AG20443 (cell line): ENCODE measurements at regions not wholly inside any gene's neighbourhood (a gene's known extent, or its start where the extent isn't known, plus 50 kb on each side); places are given as distances from the start of the nearest gene placed in this dataset.
"Not testable (repeated sequence)": the region's sequence is repeated elsewhere in the genome, so short reads cannot be mapped to it uniquely, and the experiment has no call there.

Source experiments
- DNase-seq: peaks from one replicate; pipeline ENCODE4 v3.0.0; 2012; ENCODE audit warnings: low spot score, mixed read lengths

DNA sequence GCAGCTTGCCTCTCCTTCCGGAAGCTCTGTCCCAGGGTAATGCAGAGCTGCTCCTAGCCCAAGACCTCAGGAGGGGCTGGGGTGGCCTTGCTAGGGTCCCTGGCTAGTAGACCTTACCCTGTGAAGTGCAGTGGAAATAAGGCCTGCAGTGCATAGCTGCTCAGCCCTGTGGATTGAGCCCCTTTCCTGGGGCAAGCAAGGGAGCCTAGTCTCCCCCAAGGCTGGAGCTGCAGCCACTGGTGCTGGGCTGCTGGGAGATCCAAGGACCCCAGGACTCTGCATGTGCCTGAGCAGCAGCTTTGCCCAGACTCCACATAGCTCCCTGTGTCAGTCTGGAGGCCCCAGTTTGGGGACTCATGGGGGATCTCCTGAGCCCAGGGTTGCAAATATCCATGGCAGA, 57.9 kb downstream of the FANCF start:
- no peak for DNase-seq

DNA sequence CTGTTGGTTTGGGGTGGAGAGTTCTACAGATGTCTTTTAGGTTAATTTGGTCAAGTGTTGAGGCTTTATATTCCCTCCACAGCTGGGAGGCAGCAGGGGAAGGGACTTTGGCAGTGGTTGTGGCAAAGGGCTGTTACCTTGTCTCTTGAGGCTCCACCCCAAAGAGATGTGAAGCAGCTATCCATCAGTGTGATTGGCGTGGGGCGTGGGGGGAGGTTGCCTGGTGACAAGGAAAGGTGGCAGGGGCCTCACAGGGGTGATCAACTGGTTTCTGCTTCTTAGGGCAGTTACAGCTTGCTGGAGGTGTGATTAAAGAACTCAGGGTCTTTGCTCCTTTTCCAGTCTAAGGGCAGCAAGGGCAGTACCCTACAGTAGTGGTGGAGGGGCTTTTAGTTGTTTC, 59.3 kb downstream of the FANCF start:
- DNase-seq: no peak

DNA sequence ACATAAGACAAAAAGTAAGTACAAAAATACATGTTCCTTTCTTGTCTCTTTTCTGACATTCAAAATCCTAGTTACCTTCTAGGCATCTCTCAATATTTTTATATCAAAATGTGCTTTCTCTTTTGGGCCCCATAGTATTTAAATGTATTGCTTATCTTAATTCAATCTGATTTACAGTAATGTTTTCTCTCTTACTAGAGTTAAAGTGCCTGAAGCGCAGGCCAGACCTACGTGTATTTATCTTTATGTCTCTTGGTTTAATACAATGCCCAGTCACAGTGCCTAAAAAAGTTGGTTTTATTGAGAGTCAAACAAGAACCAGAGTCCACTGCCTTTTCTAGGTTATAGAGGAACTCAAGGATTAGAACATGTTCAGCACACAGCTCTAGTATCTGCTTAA, 64.3 kb downstream of the FANCF start:
- DNase-seq: no peak

DNA sequence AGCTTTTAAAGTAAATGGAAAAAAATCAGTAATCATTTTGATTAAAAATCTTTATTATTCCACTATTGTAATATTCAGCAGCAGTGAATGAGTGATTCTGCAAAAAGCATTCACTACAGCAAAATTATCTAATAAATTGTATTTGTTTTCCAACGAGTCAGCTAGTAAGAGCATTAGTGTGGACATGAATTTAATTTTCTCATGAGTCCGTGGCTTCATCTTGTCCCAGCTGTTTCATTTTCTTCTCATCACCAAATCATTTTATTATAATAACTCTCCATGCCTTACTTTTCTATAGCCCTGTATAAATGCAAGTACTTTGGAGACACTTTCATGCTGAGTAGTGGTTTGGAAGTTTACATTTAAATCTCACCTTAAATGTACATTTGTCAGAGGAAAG, 66.2 kb downstream of the FANCF start:
- no peak for DNase-seq

DNA sequence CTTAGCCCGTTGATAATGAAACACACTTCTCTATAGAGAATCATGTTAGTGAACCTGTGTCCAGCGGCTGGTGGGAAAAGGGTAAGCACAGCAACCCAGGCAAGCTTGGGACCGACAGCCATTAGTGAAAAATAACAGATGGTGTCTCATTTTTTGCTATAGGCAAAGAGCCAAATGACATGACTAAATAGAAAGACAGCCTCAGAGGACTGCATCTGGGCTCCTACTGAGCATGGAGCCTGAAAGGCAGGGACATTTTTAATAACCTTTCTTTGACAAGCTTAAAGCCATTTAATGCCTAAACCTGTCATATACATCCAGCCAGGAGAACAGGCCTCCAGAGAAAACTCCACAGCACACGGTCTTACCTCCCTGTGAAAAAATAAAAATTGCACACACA, 67.0 kb downstream of the FANCF start:
- DNase-seq: peak; percentile 23

DNA sequence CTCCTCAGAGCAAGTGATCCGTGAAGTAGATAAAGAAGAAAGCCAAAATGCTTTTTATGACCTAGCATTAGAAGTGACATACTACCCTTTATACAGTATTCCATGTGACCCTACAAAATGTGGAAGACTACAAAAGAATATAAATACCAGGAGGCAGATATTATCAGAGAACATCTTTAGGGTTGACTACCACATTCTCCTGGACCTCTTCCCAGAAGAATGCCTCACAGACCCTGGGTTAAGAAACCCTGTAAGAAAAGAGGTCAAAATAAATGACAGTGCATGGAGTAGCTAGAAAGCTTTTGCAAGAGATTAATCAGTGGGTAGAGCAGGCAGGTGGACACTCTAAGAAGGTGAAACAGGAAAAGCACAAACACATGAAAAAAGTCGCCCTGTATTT, 69.2 kb downstream of the FANCF start:
- DNase-seq: no peak

DNA sequence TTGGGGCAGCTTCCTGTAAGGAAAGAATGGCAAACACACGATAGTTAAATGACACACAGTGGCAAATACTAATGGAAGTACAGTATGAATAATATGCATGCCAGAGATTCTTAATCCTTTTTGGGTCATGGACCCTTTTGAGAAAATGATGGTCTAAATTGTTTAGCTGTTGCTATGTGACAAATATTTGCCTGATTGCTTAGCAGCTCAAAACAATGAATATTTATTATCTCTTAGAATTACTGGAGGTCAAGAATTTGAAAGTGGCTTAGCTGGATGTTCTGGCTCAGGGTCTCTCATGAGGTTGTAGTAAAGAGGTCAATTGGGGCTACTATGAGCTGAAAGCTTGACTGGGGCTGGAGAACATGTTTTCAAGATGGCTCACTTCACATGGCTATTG, 69.7 kb downstream of the FANCF start:
- no peak for DNase-seq

DNA sequence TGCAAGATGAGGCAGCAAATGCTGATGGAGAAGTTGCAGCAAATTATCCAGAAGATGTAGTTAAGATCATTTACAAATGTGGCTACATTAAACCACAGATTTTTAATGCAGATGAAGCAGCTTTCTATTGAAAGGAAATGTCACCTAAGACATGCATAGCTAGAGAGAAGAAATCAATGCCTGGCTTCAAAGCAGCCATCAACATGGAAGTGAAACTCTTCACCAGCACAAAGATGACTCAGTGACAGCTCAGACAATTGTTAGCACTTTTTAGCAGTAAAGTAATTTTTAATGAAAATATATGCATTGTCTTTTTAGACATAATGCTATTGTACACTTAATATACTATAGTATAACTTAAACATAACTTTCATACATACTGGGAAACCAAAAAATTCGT, 71.4 kb downstream of the FANCF start:
- DNase-seq: no peak

DNA sequence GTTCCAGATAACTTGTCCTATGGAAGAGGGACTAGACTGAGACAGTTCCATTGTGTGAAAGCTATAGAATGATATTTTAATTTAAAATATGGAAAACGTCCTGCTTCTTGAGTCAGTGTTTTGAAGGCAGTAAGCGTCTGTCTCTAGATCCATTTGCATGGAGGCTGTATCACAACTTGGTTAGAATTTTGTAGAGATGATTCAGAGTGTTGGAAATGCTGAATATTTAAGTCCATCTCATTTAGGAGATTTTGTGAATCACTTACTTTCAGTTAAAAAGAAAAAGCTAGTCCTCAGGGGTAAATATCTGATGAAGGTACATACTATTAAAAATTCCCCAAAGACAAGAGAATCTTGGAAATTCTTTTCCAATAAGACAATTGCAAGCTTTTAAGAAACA, 72.7 kb downstream of the FANCF start:
- DNase-seq: no peak

DNA sequence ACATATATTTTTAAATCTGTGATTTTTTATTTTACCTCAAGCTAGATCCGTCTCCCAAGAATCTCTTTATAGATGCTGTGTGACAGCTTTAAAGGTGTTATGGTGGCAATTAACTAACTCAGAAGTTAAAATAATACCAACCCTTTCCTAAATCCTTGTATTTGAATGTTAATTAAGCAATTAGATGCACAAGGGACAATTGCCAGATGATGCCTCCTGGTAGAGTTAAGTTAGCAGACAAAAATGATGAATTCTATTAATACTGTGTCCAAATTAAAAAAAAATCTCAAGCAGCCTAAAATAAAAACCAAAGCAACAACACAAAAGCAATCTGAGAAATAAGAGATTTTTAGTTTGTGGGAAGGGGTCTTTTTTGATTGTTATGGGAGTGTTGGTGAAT, 78.9 kb downstream of the FANCF start:
- no peak for DNase-seq

DNA sequence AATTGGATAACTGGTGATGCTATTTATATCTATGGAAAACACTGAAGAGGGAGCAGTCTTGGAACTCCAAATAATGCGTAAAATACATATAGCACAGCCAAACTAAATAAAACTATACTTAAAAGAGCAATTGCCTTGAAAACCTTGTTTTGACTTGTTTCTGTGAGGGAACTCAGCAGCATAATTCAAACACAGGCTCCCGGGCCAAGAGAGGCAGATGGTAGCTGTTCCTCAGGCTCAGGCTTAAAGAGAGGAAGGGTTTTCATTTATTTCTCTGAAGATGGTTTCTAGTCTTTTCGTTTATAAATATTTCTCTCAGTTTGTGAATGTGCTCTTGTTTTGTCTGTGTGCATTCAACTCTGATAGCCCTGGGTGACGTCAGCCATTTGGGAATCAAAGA, 82.4 kb downstream of the FANCF start:
- no peak for DNase-seq

DNA sequence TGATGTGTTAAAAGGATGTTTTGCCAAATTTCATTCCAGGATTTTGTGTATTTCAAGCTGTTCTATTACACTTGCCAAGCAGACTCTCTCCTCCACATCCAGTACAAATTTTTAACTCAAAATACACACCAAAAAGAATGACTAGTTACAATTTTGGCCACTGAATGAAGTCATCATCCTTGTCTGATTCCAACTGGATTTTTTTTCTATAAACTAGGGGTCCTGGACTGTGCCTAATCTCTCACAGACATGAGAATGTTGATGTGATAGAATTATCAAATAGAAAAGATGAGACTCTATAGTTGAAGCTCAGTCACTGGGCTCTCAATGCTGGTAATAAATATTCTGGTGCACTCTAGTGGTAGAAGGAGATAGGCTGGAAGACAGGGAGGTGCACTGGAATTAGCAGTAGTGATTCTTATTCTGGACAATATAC, 85.8 kb downstream of the FANCF start:
- DNase-seq: peak; percentile 31

DNA sequence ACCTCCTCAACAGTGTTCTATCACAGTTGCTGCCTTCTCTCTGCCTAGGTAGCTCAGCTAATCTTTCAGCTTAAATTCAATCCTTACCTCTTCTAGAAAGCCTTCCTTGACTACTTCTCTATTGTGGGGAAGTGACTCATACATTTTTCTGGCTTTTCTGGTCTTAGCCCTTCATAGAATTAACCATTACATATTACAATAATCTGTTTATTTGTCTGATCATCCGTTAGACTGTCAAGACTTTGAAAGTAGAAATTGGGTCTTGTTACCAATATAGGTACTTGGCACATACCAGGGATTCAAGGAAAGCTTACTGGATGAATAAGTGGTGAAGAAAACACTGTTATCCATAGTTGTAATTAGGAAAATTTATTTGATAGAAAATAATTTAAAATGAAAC, 89.6 kb downstream of the FANCF start:
- no peak for DNase-seq

DNA sequence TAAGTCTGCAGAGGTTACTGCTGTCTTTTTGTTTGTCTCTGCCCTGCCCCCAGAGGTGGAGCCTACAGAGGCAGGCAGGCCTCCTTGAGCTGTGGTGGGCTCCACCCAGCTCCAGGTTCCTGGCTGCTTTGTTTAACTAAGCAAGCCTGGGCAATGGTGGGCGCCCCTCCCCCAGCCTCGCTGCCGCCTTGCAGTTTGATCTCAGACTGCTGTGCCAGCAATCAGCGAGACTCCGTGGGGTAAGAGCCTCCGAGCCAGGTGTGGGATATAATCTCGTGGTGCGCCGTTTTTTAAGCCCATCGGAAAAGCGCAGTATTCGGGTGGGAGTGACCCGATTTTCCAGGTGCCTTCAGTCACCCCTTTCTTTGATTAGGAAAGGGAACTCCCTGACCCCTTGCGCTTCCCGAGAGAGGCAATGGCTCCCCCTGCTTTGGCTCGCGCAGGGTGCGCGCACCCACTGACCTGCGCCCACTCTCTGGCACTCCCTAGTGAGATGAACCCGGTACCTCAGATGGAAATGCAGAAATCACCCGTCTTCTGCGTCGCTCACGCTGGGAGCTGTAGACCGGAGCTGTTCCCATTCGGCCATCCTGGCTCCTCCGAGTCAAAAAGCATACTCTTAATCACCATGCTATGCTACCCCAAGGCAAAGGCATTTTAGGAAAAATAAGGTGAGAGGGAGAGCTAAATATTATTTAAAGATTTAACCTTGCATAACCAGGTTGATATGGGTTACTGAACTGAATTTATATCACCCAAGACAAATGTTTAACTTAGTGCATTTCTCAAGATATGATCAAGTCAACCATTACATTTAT, 96.8 kb downstream of the FANCF start:
- DNase-seq: not testable (repeated sequence)

DNA sequence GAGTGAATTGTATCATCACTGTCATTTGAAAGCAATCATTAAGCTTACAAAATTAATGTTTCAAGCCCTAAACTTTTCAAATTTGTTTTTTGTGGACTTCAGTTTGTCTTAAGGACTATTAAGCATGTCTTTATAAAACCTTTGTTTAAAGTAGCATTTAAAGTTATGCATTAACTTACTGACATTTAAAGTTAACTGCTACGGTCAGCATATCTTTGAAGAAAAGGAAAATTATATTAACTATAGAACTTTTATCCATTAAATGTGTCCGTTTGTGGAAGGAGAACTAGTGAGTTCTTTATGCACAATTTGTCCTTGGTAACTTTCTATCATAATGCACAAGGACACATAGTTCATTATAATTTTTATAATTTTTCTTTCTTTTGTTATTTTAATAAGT, 103.4 kb downstream of the FANCF start:
- DNase-seq: no peak

DNA sequence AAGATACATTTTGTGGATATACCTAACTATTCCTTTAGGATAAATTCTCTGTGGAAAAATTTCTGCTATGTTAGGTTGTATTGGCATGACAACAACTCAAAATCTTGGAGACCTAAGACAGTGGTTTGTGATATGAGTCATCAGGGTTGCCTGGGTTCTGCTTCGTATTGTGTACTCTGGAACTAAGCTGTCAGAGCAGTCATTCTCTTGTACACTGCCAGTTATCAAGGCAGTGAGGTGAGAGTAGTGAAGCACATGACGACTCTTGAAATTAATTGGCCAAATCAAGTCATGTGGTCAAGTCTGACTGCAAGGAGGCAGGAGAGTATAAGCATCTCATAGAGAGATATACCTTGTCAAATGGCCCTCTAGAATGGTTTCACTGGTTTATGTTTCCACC, 104.4 kb downstream of the FANCF start:
- peak; percentile 24 for DNase-seq

DNA sequence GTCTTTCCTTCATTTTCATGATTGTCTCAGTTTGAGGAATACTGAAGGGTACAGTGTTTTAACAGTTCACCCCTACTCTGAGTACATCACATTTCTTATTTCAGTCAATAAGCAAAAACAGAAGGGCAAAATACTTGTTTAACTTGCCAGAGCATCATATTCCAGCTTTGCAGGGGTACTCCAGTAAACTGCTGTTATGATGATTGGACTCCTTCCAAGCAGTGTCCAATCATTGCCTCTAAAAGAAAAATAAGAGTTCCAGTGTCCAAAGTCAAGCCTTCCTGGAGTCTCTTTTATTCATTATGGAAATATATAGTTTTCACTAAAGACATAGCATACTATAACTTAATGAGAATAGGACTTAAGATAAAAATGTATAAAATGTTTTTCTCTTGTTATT, 105.1 kb downstream of the FANCF start:
- DNase-seq: no peak

DNA sequence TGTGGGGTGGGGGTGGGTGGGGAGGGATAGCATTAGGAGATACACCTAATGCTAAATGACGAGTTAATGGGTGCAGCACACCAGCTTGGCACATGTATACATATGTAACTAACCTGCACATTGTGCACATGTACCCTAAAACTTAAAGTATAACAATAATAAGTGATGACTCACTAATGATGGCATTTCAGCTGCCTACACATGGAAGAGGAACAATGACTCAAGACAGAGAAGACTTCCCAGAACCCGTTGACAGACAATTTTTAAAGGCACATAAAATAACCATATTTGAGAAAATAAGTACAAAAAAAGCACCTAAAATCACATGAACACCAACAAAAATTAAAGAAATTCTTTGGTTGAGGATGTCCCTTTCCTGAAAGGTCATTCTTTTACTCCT, 107.3 kb downstream of the FANCF start:
- not testable (repeated sequence) for DNase-seq

DNA sequence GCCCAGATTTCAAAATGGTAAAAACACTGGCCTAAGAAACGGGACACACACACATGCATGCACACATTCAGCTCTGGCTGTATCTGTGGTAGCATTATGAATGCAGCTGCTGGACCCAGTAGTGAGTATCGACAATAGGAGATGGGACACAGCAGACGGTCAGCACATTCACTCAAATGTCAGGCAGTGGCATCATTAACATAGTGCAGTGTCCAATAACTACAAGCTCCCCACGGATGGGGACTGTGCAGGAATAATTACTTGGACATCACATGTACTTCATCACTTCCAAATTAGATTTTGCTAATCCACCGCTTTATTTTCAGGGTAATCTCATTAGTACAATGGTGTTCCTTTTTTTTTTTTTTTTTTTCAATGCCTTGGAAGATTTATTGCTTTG, 109.5 kb downstream of the FANCF start:
- DNase-seq: no peak

DNA sequence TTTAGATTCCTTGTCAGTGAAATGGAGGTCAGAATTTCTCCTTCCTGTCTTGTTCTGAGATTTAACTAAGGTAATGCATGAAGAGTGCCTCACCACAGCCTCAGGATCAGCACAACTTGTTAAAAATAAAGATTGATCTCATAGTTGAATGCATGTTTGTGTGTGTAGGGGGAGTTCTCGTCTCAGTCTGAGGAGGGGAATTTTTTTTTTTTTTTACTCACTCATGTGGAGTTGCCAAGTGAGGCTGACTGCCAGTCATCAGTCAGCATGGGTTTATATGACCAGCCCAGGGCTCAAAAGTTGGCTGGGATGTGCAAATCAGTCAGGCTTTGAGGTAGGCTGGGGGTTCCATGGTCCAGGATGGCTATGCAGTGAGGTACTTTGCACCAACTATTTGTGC, 113.2 kb downstream of the FANCF start:
- no peak for DNase-seq

DNA sequence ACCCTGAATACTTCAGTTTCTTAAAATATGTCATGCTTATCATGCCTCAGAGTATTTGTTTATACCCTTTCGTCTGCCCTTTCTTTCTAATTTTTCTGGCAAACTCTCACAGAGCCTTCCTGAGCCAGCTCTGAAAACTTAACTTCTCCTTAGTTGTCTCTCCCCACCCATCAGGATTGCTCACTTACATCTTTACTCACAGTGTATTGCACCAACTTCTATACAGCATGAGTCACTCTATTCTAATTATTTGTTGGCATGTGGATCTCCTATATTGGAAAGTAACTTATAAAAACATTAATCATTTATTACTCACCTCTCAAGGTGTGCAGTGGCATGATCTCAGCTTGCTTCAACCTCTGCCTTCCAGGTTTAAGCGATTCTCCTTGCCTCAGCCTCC, 114.9 kb downstream of the FANCF start:
- peak; percentile 20 for DNase-seq

DNA sequence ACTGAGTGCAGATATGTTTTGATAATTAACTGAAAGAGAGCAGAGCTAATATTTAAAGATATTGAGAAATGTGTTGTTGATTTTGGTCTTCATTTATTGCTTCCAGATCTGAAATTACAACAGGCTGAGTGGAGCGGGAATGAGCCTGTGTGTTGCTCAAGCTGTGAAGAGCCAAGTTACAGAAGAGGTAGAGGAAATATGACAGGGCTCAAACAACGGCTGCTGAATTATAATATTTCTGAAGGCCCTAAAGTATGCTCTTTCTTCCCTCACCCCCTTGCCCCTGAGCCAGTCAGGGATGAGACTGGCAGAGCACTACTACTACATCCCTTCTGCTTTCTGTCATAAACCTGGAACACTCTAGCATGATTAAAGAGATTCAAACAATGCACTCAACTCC, 115.6 kb downstream of the FANCF start:
- no peak for DNase-seq

DNA sequence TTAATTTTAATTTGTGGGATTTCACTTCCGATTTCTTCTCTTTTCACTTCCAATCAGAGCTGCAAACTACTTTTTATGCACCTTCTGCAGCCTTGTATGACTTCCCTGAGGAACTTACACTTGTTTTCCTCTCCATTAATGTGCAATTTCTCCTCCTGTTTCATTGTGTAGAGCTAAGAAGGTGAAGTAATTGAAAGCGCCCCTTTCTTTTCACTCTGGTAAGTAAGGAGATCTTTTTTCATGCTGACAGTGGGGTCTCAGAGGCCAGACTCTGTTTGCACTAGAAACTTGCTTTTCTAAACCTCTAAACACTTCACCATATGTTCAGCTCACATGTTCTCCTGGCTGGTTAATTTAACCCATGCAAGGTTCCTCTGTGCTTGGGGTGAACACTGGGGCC, 117.0 kb downstream of the FANCF start:
- DNase-seq: no peak

DNA sequence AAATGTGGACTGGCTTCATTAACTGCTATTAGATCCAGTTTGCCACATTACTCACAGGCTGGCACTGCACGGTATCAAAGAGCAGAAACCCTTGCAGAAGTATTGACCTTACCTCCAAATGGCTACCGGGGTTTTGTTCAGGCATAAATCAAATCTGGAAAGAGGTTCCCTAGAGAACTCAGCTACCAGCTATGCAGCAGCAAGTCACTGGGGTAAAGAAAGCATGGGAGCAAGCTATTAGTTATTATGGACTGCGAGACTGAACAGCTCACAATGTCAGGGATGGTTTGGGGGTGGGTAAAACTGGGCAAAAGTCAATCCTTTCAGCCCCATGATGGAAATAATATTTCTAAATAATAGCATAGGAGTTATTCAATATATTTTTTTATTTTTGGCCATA, 128.1 kb downstream of the FANCF start:
- no peak for DNase-seq
